HG02678 (cell line): ENCODE measurements at regions not wholly inside any gene's neighbourhood (a gene's known extent, or its start where the extent isn't known, plus 50 kb on each side); places are given as distances from the start of the nearest gene placed in this dataset.
"Not testable (repeated sequence)": the region's sequence is repeated elsewhere in the genome, so short reads cannot be mapped to it uniquely, and the experiment has no call there.

Source experiments
- ATAC-seq: cut with Tn5 transposase; IDR thresholded peaks from one replicate; pipeline ENCODE4 v1.9.1; 2021; ENCODE audit warnings: mild to moderate bottlenecking, moderate library complexity; ENCODE audit not compliant: unreplicated experiment

GRCh38 chr1:95512925-95513324, 278.9 kb downstream of the RWDD3 start:
- ATAC-seq = no peak

- no peak for ATAC-seq
Observed at GRCh38 chr1:95517506-95517905, 283.5 kb downstream of the RWDD3 start.

- ATAC-seq = no peak
Observed at GRCh38 chr1:95518310-95518709, 284.3 kb downstream of the RWDD3 start.

GRCh38 chr1:95520390-95520789, 286.4 kb downstream of the RWDD3 start:
- no peak for ATAC-seq

GRCh38 chr1:95532335-95532734, 298.3 kb downstream of the RWDD3 start:
- no peak for ATAC-seq

GRCh38 chr1:95534985-95535384, 301.0 kb downstream of the RWDD3 start:
- ATAC-seq = no peak

GRCh38 chr1:95535614-95536013, 301.6 kb downstream of the RWDD3 start:
- ATAC-seq = no peak

- no peak for ATAC-seq
Observed at GRCh38 chr1:95536501-95536900, 302.5 kb downstream of the RWDD3 start.

GRCh38 chr1:95537176-95537575, 303.2 kb downstream of the RWDD3 start:
- ATAC-seq = no peak

GRCh38 chr1:95538242-95538641, 304.2 kb downstream of the RWDD3 start:
- not testable (repeated sequence) for ATAC-seq

GRCh38 chr1:95542936-95543335, 308.9 kb downstream of the RWDD3 start:
- ATAC-seq = no peak

GRCh38 chr1:95547005-95547404, 313.0 kb downstream of the RWDD3 start:
- no peak for ATAC-seq

GRCh38 chr1:95548211-95548610, 314.2 kb downstream of the RWDD3 start:
- no peak for ATAC-seq

- no peak for ATAC-seq
Observed at GRCh38 chr1:95551201-95551600, 317.2 kb downstream of the RWDD3 start.

GRCh38 chr1:95553595-95553994, 319.6 kb downstream of the RWDD3 start:
- ATAC-seq = no peak

- no peak for ATAC-seq
Observed at GRCh38 chr1:95554408-95554807, 320.4 kb downstream of the RWDD3 start.

- no peak for ATAC-seq
Observed at GRCh38 chr1:95558791-95559190, 324.8 kb downstream of the RWDD3 start.

- ATAC-seq = no peak
Observed at GRCh38 chr1:95561346-95561745, 327.3 kb downstream of the RWDD3 start.

- no peak for ATAC-seq
Observed at GRCh38 chr1:95562230-95562629, 328.2 kb downstream of the RWDD3 start.

- ATAC-seq = no peak
Observed at GRCh38 chr1:95572002-95572401, 338.0 kb downstream of the RWDD3 start.

GRCh38 chr1:95572962-95573361, 339.0 kb downstream of the RWDD3 start:
- no peak for ATAC-seq

- ATAC-seq = no peak
Observed at GRCh38 chr1:95575291-95575690, 341.3 kb downstream of the RWDD3 start.

- ATAC-seq = no peak
Observed at GRCh38 chr1:95578462-95578861, 344.5 kb downstream of the RWDD3 start.

- no peak for ATAC-seq
Observed at GRCh38 chr1:95582191-95582590, 348.2 kb downstream of the RWDD3 start.
